Type B pancreatic cell (in vitro differentiated cells): ENCODE measurements at regions not wholly inside any gene's neighbourhood (a gene's known extent, or its start where the extent isn't known, plus 50 kb on each side); places are given as distances from the start of the nearest gene placed in this dataset.

Experiments used
- DNase-seq: peaks from one replicate; pipeline ENCODE4 v3.0.0; 2021; ENCODE audit warnings: mixed read lengths; ENCODE audit not compliant: unreplicated experiment; ENCODE audit errors: extremely low spot score
- H3K27ac Mint-ChIP-seq: 2 replicates; pipeline ENCODE4 v1.8.0; 2021; ENCODE audit warnings: mild to moderate bottlenecking, mixed read lengths
- H3K27me3 Mint-ChIP-seq: 2 replicates; pipeline ENCODE4 v1.8.0; 2021; ENCODE audit warnings: mixed read lengths
- H3K36me3 Mint-ChIP-seq: 2 replicates; pipeline ENCODE4 v1.8.0; 2021; ENCODE audit warnings: mixed read lengths
- H3K4me1 Mint-ChIP-seq: one replicate; pipeline ENCODE4 v1.8.0; 2021; ENCODE audit warnings: mixed read lengths; ENCODE audit not compliant: unreplicated experiment
- H3K4me3 Mint-ChIP-seq: 2 replicates; pipeline ENCODE4 v1.8.0; 2021; ENCODE audit warnings: mild to moderate bottlenecking, mixed read lengths
- H3K9me3 Mint-ChIP-seq: 2 replicates; pipeline ENCODE4 v1.8.0; 2021; ENCODE audit warnings: mixed read lengths
- TF ChIP-seq, protein P1 (sequence below): fragments of 200-600 bp; sonication (generic); conservative IDR thresholded peaks from 2 replicates; pipeline ENCODE4 v1.5.0; 2021; ENCODE audit warnings: antibody characterized with exemption, mild to moderate bottlenecking

DNA sequence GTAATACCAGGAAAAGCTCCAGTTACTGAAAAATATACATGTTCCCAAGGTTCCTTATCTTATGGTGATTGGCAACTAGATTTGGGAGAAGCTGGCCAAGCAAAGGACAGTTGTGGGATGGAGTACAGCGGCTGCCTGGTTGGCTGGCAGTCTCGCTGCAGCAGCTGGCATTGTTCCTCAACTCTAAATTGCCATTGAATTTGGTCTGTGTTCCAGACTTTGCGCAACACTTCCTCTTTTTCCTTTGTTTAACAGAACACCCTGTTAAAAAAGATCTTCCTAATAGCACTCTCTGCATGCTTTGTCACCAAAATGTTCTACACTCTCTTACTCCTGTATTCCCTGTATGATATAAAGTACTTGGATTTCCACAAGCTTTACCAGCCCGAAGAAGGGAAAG is 420.6 kb upstream of the RBMS3 start:
- no peak for DNase-seq
- TF ChIP-seq, protein P1, sequence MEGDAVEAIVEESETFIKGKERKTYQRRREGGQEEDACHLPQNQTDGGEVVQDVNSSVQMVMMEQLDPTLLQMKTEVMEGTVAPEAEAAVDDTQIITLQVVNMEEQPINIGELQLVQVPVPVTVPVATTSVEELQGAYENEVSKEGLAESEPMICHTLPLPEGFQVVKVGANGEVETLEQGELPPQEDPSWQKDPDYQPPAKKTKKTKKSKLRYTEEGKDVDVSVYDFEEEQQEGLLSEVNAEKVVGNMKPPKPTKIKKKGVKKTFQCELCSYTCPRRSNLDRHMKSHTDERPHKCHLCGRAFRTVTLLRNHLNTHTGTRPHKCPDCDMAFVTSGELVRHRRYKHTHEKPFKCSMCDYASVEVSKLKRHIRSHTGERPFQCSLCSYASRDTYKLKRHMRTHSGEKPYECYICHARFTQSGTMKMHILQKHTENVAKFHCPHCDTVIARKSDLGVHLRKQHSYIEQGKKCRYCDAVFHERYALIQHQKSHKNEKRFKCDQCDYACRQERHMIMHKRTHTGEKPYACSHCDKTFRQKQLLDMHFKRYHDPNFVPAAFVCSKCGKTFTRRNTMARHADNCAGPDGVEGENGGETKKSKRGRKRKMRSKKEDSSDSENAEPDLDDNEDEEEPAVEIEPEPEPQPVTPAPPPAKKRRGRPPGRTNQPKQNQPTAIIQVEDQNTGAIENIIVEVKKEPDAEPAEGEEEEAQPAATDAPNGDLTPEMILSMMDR: no peak
- Mint-ChIP-seq H3K27ac (no peak overlapping the region), H3K36me3 (no peaks in the 10 kb centered on the region), H3K4me3 (no peak overlapping the region), H3K4me1 (peaks cover 4% of the 10 kb centered on the region), H3K9me3 (no peaks in the 10 kb centered on the region), H3K27me3 (no peaks in the 10 kb centered on the region)

DNA sequence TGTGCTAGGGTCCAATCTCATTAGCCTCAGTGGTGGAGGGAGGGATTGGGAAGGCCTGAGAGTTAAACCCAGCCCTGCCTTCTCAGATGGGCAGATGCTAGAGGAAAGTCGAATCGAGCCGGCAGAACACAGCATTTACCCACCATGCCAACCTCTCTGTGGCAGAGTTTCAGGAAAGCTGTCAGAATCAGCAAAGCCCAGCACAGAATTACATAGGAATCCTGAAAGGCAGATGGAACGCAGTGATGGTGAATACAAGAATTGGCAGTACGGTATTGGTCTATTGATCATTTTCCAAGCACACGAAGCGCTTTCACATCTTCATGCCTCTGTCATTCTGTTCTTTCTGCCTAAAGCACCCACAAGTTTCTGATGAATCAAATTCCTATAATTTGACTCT is 417.7 kb upstream of the RBMS3 start:
- H3K27ac Mint-ChIP-seq: no peak overlapping the region
- H3K27me3 Mint-ChIP-seq: no peaks in the 10 kb centered on the region
- DNase-seq: no peak
- TF ChIP-seq, protein P1: no peak
- no peaks in the 10 kb centered on the region for H3K9me3 Mint-ChIP-seq
- no peaks in the 10 kb centered on the region for H3K4me1 Mint-ChIP-seq
- H3K4me3 Mint-ChIP-seq: no peak overlapping the region
- no peaks in the 10 kb centered on the region for H3K36me3 Mint-ChIP-seq

DNA sequence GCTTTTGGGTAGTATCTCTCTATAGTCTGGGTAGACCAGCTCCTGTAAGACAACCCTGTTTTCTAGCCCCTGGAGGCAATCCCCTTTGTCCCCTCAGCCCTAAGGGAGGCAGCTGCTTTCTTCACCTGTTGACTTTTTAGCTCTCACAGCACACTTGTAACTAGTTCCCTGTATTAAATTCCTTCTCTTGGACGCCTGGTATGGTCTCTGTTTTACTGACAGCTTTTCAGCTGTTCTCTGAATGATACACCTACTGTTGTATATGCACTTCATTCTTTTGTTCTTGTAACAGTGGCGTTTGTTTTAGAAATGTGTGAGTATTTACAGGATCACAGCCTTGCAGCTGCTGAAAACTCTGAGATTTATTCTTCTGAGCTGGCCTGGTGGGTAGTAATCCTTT is 413.0 kb upstream of the RBMS3 start:
- H3K4me1 Mint-ChIP-seq: no peaks in the 10 kb centered on the region
- H3K4me3 Mint-ChIP-seq: no peak overlapping the region
- no peak overlapping the region for H3K27ac Mint-ChIP-seq
- no peaks in the 10 kb centered on the region for H3K36me3 Mint-ChIP-seq
- H3K27me3 Mint-ChIP-seq: no peaks in the 10 kb centered on the region
- TF ChIP-seq, protein P1: no peak
- no peak for DNase-seq
- peaks cover 3% of the 10 kb centered on the region for H3K9me3 Mint-ChIP-seq

DNA sequence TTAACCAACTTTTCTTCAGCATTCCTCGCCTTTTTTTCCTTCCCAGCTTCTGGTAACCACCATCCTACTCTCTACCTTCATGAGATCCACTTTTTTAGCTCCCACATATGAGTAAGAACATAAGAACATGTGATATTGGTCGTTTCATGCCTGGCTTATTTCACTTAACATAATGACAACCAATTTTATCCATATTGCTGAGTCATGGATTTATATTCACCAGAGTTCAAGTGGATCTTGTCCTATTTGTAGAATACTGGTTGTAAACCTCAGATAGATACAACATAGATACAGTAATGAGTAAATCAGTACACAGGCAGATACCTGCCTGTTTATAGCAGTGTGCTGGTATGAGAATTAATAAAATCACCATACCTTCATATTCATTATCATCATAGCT is 412.0 kb upstream of the RBMS3 start:
- Mint-ChIP-seq H3K27ac (no peak overlapping the region), H3K27me3 (no peaks in the 10 kb centered on the region), H3K36me3 (peaks cover 4% of the 10 kb centered on the region), H3K4me1 (no peaks in the 10 kb centered on the region), H3K9me3 (peaks cover 9% of the 10 kb centered on the region), H3K4me3 (no peak overlapping the region)
- TF ChIP-seq, protein P1: no peak
- no peak for DNase-seq

DNA sequence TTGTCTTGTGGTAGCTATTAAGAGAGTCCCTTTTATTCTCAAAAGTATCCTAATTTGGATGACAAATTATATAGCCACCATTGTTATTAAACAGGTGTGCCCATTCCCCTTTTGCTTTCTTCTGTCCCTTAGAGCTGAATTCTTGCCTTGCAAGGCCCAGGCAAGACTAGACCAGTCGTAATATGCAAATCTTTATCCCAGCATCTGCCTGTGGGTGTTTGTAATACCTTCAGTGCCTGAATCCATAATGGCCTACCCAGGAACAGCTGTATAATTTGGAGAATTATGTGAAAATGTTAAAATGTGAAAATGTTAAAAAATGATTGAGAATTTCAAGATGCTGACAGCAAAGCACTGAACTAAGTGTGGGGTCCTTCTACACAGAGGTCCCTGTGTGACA is 403.0 kb upstream of the RBMS3 start:
- no peak for DNase-seq
- Mint-ChIP-seq H3K27ac (no peak overlapping the region), H3K27me3 (no peaks in the 10 kb centered on the region), H3K36me3 (peaks cover 4% of the 10 kb centered on the region), H3K4me1 (no peaks in the 10 kb centered on the region), H3K4me3 (no peak overlapping the region), H3K9me3 (peaks cover 14% of the 10 kb centered on the region)
- TF ChIP-seq, protein P1: no peak

DNA sequence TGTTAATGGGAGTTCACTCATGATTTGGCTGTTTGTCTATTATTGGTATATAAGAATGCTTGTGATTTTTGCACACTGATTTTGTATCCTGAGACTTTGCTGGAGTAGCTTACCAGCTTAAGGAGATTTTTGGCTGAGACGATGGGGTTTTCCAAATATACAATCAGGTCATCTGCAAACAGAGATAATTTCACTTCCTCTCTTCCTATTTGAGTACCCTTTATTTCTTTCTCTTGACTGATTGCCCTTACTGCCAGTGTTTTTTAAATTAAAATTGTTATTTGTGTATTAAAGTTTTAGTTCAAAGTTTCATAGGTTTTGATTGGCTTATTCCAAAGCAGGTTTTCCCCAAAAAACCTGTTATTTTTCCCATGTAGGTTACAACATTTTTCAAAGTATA is 390.5 kb upstream of the RBMS3 start:
- TF ChIP-seq, protein P1: no peak
- Mint-ChIP-seq H3K27ac (no peak overlapping the region), H3K9me3 (no peaks in the 10 kb centered on the region), H3K27me3 (no peaks in the 10 kb centered on the region), H3K4me3 (no peak overlapping the region), H3K36me3 (no peaks in the 10 kb centered on the region), H3K4me1 (no peaks in the 10 kb centered on the region)
- no peak for DNase-seq
